GM12891 (cell line): ENCODE measurements at regions not wholly inside any gene's neighbourhood (a gene's known extent, or its start where the extent isn't known, plus 50 kb on each side); places are given as distances from the start of the nearest gene placed in this dataset.

Experiments
- PAX5 ChIP-seq: IDR thresholded peaks from 2 replicates; pipeline ENCODE4 v1.6.1; 2011; ENCODE audit warnings: low read length, moderate library complexity, mild to moderate bottlenecking; ENCODE audit not compliant: insufficient read depth, severe bottlenecking
- POLR2A ChIP-seq: IDR thresholded peaks from 2 replicates; pipeline ENCODE4 v1.6.1; 2011; ENCODE audit warnings: low read depth, low read length, control low read depth
- POLR2AphosphoS5 ChIP-seq: IDR thresholded peaks from 2 replicates; pipeline ENCODE4 v1.6.1; 2011; ENCODE audit warnings: low read depth, low read length, control low read depth

- no peak for TF ChIP-seq POLR2A
- TF ChIP-seq POLR2AphosphoS5: no peak
- TF ChIP-seq PAX5: no peak
Observed at GRCh38 chr12:115850957-115851356, 426.5 kb downstream of the MED13L start.
